HEK293 (cell line): ENCODE measurements at regions not wholly inside any gene's neighbourhood (a gene's known extent, or its start where the extent isn't known, plus 50 kb on each side); places are given as distances from the start of the nearest gene placed in this dataset.

Experiments used
- TF ChIP-seq, protein P1 (sequence below): fragments of 450-650 bp; formaldehyde crosslinking; IDR thresholded peaks from 2 replicates; pipeline ENCODE4 v1.5.1; 2017; ENCODE audit warnings: missing biosample characterization, mild to moderate bottlenecking, missing genetic modification characterization, moderate library complexity
- TF ChIP-seq, protein P2 (sequence below): fragments of 450-650 bp; formaldehyde crosslinking; IDR thresholded peaks from 2 replicates; pipeline ENCODE4 v1.5.1; 2016; ENCODE audit warnings: missing biosample characterization, missing genetic modification characterization

DNA sequence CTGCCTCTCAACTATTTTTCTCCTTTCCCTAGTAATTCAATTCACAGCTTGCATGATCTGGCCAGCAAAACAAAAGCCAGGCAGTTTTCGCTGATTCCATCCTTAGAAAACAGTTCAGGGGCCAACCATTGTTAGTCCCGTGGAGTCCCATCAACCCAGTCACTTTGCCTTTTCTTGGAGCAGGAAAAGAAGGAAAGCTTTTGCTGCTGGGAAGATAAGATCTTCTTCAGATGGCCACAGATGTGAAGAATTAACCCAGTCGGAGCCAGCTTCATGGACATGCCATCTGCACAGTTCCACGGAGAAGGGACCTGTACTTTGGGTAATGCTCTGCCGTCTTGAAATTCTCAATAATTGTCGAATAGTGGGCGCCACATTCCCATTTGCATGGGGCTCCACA lies 76.9 kb upstream of the TSHZ2 start:
- TF ChIP-seq, protein P1, sequence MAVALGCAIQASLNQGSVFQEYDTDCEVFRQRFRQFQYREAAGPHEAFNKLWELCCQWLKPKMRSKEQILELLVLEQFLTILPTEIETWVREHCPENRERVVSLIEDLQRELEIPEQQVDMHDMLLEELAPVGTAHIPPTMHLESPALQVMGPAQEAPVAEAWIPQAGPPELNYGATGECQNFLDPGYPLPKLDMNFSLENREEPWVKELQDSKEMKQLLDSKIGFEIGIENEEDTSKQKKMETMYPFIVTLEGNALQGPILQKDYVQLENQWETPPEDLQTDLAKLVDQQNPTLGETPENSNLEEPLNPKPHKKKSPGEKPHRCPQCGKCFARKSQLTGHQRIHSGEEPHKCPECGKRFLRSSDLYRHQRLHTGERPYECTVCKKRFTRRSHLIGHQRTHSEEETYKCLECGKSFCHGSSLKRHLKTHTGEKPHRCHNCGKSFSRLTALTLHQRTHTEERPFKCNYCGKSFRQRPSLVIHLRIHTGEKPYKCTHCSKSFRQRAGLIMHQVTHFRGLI (tag by site-specific recombination), result no peak
- TF ChIP-seq, protein P2, sequence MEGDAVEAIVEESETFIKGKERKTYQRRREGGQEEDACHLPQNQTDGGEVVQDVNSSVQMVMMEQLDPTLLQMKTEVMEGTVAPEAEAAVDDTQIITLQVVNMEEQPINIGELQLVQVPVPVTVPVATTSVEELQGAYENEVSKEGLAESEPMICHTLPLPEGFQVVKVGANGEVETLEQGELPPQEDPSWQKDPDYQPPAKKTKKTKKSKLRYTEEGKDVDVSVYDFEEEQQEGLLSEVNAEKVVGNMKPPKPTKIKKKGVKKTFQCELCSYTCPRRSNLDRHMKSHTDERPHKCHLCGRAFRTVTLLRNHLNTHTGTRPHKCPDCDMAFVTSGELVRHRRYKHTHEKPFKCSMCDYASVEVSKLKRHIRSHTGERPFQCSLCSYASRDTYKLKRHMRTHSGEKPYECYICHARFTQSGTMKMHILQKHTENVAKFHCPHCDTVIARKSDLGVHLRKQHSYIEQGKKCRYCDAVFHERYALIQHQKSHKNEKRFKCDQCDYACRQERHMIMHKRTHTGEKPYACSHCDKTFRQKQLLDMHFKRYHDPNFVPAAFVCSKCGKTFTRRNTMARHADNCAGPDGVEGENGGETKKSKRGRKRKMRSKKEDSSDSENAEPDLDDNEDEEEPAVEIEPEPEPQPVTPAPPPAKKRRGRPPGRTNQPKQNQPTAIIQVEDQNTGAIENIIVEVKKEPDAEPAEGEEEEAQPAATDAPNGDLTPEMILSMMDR (tag by site-specific recombination), result no peak
